Transverse colon (tissue), 4 donors: ENCODE measurements at regions not wholly inside any gene's neighbourhood (a gene's known extent, or its start where the extent isn't known, plus 50 kb on each side); places are given as distances from the start of the nearest gene placed in this dataset.

Experiments
- CTCF ChIP-seq, 5 experiments: fragments of 200-600 bp in 3 of 5; fragments of 450-650 bp in 2 of 5; sonication (generic) in 3 of 5; IDR thresholded peaks; 1 replicate in 2 of 5; 2 replicates in 3 of 5; pipeline ENCODE4 v1.5.1; 2016 to 2017; ENCODE audit warnings: antibody characterized with exemption in 5 of 5, inconsistent platforms in 3 of 5, mild to moderate bottlenecking in 2 of 5, moderate library complexity in 1 of 5
- POLR2A ChIP-seq: fragments of 450-650 bp; IDR thresholded peaks from one replicate; pipeline ENCODE4 v1.6.1; 2016; ENCODE audit warnings: antibody characterized with exemption, mild to moderate bottlenecking, moderate library complexity
- POLR2AphosphoS5 ChIP-seq, 3 donors: sonication (generic); formaldehyde crosslinking; IDR thresholded peaks; one replicate each; pipeline ENCODE4 v1.6.1; 2016; ENCODE audit warnings: antibody characterized with exemption in 3 of 3

GRCh38 chr2:4668381-4668780 lies 965.0 kb downstream of the DCDC2C start:
- TF ChIP-seq POLR2AphosphoS5 (IDR thresholded peaks at IDR 0.05) (no peak), CTCF (IDR thresholded peaks at IDR 0.05) (no peak), POLR2A (no peak)
